NCI-H128 (cell line): ENCODE measurements at regions not wholly inside any gene's neighbourhood (a gene's known extent, or its start where the extent isn't known, plus 50 kb on each side); places are given as distances from the start of the nearest gene placed in this dataset.

ENCODE experiments used
- DNase-seq: peaks from one replicate; lab custom pipeline; 2025; ENCODE audit not compliant: unreplicated experiment; lab: John Stamatoyannopoulos, UW

DNA sequence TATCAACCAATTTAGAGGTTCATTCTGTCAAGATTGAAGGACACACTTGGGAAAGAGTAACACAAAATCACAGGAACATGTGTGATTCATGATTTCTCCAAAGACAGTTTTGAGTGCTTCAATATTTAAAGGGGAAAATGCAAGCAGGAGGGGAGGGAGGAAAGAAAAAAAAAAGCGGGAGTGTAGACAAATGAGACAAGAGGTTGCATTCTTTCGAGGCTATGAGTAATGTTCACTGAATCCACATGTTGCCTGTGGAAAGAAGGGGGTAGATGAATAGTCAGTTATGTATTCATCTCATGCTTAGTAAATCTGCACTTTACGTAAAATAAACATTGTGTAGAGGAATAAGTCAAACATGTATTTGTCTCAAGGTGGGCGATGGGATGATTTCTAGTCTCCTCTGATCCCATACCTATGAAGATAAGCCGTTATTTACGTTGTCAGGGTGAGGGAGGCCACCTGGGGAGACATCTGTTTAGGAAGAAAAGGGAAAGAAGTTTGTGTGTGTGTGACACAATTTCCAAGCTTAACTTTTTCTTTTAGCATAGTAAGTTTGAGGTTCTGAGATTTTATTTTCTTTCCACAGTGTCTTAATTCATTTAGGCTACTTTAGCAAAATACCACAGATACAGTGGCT, 211.0 kb upstream of the ZC3H15 start:
- no peak for DNase-seq

GRCh38 chr2:186276909-186277308, 209.2 kb upstream of the ZC3H15 start:
- no peak for DNase-seq

DNA sequence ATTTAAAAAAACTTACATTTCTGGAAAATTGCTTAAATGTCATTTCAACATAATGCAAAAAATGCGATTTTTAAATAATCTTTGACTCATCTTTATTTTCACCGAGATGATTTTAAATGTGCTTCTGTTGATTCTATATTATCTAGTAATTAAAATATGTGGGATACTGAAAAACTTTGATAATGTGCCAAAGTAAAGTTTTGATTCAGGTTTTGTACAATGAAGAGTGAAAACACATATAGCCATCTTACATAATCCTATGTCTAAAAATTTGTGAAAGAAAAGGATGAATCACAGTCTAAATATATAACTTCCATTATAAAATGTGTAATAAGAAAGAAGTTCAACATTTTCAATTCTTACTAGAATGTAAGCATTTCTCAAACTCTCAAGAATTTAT, 204.3 kb upstream of the ZC3H15 start:
- no peak for DNase-seq

- no peak for DNase-seq
Observed at GRCh38 chr2:186294248-186294888, 191.7 kb upstream of the ZC3H15 start.

DNA sequence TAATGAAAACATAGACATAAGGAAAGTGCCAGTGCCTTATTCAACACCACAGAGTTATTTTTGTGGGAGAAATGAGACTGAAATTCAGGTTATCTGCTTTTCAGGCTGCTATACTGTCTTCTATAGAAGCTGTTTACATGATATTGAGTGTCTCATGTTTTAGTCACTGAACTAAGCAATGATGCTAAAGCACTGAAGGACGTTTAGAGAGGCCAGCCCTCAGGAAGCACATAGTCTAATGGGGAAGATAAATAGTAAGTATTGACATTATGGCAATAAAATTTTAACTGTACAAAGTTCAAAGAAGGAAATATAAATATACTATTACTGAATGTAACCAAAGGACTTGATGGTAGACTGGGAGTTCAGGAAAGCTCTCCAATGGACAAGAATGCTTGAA, 186.4 kb upstream of the ZC3H15 start:
- no peak for DNase-seq

GRCh38 chr2:186302263-186302662, 183.8 kb upstream of the ZC3H15 start:
- no peak for DNase-seq

DNA sequence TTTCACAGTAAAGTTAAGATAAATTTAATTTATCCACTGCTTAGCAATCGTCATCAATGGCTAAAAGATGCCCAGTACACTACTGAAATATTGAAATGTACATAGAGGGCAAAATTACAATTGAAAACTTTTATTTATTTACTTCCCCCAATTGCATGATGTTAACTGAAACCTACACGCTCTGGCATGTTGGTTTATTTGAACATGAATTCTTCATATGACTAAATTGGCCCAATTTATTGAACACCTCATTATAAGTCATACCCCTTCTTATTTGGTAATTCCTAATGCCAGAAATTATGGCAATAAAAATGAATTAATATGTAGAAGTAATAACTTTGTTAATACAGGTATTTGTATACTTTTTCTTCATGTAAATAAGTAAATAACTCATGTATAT, 183.0 kb upstream of the ZC3H15 start:
- DNase-seq: no peak

GRCh38 chr2:186304064-186304463, 182.0 kb upstream of the ZC3H15 start:
- DNase-seq: no peak

GRCh38 chr2:186306754-186307153, 179.3 kb upstream of the ZC3H15 start:
- no peak for DNase-seq

DNA sequence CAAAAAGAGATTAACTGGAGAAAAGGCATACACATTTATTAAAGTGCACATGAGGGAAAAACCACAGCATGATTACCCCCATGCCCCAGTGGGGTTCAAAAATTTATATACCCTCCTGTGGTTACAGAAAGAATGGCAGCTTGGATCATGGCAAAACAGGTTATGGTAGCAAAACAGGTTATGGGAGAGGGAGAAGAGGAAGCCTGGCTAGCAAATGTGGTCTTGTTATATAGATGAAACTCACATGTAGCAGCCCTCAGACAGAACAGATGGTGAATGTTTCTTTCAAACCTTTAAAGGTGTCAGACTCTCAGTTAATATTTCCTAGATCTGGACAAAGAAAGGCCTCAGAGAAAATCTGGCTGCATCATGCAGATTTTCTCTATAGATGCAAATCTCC, 178.2 kb upstream of the ZC3H15 start:
- DNase-seq: no peak

DNA sequence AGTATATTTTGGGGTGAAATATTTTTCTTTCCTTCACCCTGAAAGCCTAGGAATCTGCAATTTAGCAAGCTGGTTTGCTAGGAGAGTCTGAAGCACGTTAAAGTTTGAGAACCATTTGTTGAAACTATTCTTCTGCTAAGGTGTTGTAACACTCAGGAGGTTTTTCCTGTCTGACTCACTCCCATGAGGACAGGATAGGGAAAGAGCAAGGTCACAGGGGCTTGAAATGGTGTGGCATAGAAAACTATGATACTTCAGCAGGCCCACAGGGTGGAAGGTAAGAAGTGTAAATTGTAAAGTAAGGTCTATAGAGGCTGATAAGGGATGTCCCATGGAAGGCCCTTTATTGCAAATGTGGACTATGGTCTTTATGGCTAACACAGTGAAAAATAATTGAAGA, 177.7 kb upstream of the ZC3H15 start:
- no peak for DNase-seq

DNA sequence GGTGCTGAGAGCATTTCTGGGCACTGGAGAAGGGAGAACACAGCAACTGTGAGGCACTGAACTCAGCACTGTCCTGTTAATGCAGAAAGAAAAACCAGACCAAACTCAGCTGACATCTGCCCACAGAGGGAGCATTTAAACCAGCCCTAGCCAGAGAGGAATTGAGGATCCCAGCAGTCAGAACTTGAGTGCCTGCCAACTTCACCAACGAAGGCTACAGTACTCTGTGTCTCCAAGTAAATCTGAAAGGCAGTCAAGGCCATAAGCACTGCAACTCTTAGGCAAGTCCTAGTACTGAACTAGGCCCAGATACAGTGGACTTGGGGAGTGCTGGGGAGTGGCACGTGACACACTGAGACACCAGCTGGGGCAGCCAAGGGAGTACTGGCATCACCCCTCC, 176.2 kb upstream of the ZC3H15 start:
- no peak for DNase-seq

- no peak for DNase-seq
Observed at GRCh38 chr2:186319105-186319504, 167.0 kb upstream of the ZC3H15 start.

DNA sequence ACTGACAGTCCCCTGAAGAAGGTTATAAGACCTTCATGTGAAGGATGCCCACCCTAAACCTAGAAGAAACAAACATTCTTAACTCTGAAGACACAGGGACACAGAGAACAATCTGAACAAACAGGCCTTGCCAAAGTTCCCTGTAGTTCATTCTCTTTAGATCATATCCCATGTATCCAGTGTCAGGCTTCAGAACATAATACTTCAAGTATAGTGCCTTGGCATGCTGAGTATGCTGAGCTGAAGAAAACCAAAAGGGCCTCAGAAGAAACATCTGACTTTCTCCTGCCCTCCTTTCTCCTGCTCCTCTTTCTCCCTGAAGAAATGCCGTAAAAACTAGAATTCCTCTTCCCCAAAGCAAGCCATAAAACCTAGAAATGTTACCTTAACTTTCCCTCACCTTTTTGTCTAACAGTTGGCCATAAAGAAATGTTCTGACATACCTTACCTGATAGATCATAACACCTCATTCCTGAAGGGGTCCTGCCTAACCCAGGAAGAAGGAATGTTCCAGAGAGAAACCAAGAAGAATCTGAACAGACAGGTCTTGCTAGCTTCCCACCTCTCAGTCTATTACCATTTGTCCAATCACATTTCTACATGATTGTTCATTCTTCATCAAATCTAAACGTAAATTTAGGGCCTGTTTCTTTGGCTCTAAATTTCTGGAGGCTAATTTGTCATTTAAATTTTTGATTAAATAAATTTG, 160.1 kb upstream of the ZC3H15 start:
- DNase-seq: no peak

DNA sequence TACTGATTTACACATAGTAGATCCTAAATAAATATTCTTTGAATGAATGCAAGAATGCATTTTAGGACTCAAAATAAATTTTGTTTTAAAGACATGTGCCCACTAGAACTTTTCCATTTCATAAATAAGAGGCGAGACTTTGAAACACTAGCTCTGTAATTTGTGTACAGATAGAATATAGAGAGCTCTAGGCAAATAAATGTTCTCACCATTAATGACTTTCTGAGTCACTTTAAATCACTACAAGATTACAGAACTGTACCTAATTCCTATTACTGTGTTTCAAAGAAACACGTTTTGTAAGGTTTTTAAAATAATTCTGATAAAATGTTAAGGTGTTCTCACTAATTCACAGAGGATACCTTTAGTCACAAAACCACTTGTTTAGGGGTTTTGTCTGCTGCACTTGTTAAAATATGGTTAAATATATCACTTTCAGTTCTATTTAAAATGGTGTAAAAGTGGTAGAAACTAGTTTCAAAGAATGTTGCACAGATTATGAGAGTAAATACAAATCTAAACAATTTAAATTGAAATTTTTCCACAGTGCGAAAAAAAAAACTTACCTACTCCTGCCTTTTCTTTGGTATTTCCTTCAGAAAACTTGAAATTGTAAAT, 158.7 kb upstream of the ZC3H15 start:
- no peak for DNase-seq

DNA sequence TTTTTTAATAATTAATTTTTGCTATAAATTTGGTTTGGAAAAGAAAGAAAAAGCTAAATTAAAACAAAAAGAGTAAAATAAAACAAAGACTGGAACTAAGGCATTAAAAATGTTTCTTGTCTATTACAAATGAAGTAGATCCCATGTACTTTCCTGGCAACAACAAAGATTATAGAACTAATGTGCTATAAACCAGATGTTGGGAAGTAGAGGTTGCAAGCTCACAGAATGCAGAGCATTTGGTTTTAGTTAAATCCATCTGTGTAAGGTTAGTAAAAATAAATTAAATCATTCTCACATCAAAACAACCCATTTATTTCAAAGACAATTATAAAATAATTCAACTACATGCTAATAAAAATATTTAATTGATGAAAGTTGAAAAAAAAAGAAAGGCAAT, 157.2 kb upstream of the ZC3H15 start:
- DNase-seq: no peak

- DNase-seq: no peak
Observed at GRCh38 chr2:186330050-186330449, 156.0 kb upstream of the ZC3H15 start.

DNA sequence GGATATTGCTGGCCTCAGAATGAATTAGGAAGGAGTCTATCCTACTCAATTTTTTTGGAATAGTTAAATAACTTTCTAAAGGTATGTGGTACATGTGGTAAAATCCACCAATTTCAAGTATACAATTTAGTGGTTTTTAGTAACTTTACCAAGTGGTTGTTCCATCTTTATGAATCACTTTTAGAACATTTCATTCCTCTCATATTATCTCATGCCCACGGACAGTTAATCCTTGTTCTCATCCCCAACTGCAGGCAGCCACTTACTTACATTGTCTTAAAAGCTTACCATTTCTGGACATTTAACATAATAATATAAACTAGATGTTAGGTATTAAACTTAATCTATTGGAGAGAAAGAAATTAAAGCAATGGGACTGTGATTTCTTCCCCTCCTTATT, 146.3 kb upstream of the ZC3H15 start:
- DNase-seq: no peak

- DNase-seq: no peak
Observed at GRCh38 chr2:186342029-186342428, 144.0 kb upstream of the ZC3H15 start.

- DNase-seq: no peak
Observed at GRCh38 chr2:186345745-186346144, 140.3 kb upstream of the ZC3H15 start.

GRCh38 chr2:186346216-186346615, 139.8 kb upstream of the ZC3H15 start:
- no peak for DNase-seq

DNA sequence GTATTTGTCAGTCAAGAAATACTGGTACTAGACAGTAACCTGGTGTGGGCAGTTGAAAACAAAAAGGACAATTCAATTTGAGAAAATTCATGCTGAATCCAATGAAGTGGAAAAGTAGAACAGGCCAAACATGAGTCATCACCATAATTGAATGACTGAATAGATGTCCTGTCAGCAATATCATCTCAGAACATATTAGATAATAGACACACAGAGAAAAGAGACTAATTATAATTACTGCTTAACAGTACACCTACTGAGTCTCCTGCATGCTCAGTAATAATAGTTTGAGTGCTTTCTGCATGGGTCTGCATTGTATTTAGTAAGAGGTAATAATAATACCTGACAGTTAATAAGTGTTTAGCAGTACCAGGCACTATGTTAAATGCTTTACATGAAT, 138.6 kb upstream of the ZC3H15 start:
- DNase-seq: no peak
